ENCODE measurements at regions not wholly inside any gene's neighbourhood (a gene's known extent, or its start where the extent isn't known, plus 50 kb on each side); places are given as distances from the start of the nearest gene placed in this dataset.

DNA sequence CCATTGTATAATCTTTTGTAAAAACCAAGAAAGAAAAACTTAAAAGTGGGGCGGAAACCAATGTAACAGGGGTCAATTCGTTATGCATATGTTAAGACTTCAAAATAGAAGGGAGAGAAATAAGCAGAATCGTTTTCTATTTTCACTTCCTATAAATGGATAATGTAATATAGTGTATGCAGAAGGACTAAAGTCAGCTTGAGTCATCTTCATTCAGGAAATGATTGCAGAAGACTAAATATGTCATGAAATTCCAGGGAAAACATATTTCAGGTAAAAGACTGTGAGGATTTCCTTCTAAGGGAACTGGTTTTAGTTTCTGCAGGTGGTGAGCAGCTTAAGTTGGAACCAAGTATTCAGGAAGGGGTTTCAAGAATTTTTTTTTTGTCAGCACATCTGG is 753.3 kb downstream of the IRX1 start:
- no peak for DNase-seq

GRCh38 chr5:4356201-4356600 is 760.6 kb downstream of the IRX1 start:
- no peak for DNase-seq

DNA sequence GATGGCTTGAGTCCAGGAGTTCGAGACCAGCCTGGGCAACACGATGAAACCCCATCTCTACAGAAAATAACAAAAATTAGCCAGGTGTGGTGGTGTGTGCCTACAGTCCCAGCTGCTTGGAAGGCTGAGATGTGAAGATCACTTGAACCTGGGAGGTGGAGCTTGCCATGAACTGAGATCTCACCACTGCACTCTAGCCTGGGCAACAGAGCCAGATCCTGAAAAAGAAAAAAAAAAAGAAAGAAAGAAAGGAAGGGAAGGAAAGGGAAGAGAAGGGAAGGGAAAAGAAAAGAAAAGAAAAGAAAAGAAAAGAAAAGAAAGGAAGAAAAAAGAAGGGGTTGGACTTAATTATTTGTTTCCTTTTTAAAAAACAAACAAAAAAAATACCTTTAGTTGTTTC is 764.2 kb downstream of the IRX1 start:
- DNase-seq, result no peak

DNA sequence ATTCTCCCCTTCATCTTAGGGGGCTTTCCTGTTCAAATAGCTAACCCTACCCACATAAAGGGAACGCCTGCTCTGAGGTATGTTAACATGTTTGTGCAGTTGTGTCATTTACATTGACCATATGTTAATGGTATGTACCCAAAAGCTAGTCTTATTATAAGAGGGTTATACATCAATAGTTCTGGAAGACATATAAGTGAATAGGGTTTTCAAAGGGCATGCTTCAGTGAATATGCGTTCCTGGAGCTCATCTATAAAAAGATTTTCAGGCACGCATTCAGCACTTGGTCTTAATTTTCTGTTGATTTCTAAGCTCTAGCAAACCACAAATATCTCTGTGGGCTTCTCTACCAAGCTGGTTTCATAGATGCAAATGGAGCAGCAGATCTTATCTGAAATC is 766.1 kb downstream of the IRX1 start:
- no peak for DNase-seq

DNA sequence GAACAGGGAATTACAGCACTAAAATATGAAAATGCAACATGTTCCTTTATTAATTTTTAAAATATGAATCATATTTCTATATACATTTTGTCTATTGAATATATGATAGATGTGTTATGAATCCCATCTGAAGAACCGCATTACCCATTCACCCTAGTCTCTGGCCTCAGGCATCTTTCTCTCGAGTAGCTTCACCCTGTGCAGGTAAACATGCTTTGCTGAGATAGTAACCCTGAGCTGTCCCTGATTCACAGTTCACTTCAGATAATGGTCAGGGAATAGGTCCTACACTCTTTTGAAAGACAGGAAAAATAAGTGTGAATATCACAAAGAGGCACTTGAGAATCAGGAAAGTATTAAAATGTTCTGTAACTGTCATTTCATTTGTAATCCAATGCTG is 766.8 kb downstream of the IRX1 start:
- DNase-seq, result no peak

GRCh38 chr5:4363045-4363444 is 767.4 kb downstream of the IRX1 start:
- DNase-seq, result no peak

DNA sequence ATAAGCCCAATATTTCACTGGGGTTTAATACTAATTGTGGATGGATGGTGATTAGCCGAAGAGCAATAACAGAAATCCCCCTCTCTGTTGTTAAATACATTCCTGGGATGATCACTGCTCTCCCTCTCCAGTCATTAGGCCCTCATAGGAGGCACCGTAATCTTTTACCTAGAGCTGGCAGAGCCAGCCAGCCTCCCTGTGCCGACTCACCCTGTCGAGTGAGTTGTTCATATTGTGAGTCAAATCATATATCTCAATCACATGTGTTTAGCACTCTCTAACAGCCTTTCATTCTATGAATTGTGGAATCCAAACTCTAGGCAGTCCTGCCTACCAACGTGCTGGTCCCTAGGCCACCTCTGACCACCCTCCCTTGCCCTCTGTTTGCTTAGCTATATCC is 771.0 kb downstream of the IRX1 start:
- DNase-seq, result no peak

DNA sequence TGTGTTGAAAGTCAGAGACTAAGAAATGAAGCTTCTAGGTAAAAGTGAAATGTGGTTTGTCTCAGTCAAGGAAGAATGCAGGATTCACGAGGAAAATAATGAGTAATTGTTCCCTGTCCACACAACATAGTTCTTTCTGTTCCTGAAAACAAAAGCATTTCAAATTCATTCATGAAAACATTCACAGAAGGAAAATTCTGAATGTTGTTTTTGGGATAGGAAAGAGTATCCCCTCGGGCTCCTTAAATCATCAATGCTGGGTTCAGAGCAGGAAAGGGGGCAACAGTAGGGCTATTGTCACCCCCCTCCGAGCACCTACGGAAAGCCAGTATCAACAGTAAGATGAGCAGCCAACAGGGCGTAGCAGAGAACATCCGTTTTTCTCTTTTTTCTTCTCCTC is 769.9 kb upstream of the ADAMTS16 start:
- no peak for DNase-seq

- no peak for DNase-seq
Measured at GRCh38 chr5:4372481-4372880, 767.6 kb upstream of the ADAMTS16 start.

- DNase-seq, result no peak
Measured at GRCh38 chr5:4373051-4373820, 766.9 kb upstream of the ADAMTS16 start.

- DNase-seq, result no peak
Measured at GRCh38 chr5:4374866-4375265, 765.3 kb upstream of the ADAMTS16 start.

DNA sequence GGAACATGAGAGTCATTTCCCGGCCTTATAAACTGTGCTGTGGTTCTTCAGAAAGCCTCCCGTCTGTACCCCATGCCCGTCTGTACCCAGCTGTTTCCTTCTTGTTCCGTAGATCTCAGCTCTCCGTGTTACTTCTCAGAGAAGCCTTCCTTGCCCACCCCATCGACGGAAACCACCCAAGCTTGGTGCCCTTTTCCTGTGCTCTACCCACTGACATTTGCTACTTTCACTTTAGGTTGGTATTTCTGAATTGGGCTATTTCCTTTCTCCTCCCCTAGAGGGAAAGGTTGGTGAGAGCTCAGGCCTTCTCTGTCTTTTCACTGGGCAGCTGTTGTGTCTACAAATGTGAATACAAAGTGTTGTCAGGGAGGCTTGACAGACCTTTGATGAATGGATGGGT is 764.5 kb upstream of the ADAMTS16 start:
- no peak for DNase-seq

- no peak for DNase-seq
Measured at GRCh38 chr5:4383102-4383501, 757.0 kb upstream of the ADAMTS16 start.

GRCh38 chr5:4383518-4384198 is 756.5 kb upstream of the ADAMTS16 start:
- DNase-seq, result no peak

DNA sequence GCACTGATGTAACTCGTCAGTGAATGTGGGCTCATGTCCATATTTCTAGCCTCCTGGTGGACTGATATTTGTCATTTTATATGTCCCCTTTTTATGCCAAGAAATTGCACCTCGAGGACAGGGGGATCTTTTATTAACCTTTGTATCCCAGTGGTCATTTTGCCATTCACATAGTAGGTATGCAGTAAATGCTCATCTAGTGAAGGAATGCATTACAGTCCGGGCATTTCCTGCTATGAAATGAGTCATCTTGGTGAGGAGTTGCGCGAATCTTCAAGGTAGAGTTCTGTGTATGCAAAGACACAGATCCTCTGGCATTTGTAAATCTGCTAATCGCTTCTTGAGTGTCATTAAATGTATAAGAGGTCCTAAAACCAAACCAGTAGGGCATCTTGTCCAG is 755.5 kb upstream of the ADAMTS16 start:
- DNase-seq, result no peak

DNA sequence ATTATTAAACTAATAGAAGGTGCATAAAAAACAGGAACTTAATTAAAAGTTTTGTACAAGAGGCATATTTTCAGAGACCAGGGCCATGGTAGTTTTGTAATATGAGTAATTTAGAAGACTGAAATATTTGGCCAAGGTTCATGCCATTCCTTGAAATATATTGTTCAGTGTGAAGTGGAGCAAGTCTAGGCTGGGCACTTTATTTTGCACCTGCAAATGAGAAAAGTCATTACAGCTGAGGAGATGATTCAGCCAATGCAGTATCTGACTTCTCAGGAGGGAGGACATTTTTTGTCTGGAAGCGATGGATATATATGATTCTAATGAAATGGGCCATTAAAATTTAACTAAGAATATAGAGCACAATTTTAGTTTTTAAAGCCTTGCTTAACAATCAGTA is 754.0 kb upstream of the ADAMTS16 start:
- no peak for DNase-seq

- DNase-seq, result no peak
Measured at GRCh38 chr5:4387290-4387689, 752.8 kb upstream of the ADAMTS16 start.

DNA sequence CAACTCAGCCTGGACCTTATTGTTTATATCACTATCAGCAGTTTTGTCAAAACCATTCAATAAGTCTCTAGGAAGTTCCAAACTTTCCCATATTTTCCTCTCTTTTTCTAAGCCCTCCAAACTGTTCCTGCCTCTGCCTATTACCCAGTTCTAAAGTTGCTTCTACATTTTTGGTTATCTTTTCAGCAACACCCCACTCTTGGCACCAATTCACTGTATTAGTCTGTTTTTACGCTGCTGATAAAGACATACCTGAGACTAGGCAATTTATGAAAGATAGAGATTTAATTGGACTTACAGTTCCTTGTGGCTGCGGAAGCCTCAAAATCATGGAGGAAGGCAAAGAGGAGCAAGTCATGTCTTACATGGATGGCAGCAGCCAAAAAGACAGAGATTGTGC is 744.4 kb upstream of the ADAMTS16 start:
- no peak for DNase-seq

GRCh38 chr5:4405614-4406219 is 734.4 kb upstream of the ADAMTS16 start:
- no peak for DNase-seq

DNA sequence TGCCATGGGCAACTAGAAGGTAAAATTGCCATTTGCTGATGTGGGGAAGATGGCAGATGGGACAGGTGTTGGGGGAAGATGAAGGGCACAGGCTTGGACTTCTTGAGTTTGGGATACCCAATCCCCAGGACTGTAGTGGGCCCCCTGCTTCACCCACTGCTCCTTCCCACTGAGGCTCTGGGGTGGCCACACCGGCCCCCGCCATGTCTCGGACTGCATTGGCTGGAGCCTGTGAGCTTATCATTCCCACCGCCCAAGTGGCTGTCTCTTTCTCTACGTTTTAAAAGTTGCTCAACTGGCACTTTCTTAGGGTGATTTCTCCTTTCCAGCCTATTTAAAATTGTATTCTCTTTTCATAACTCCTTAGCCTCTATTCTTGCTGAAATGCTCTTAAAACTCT is 730.0 kb upstream of the ADAMTS16 start:
- DNase-seq, result no peak

DNA sequence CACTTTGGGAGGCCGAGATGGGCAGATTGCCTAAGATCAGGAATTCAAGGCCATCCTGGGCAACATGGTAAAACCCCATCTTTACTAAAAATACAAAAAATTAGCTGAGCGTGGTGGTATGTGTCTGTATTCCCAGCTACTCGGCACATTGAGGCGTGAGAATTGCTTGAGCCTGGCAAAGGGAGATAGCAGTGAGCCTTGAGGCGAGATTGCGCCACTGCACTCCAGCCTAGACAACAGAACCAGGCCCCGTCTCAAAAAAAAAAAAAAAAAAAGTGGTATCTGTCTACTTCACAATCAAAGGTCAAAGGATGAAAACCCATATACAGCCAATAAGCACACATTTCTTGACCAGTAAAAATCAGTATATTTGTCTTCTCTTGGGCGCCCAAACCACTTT is 728.5 kb upstream of the ADAMTS16 start:
- DNase-seq, result no peak

- no peak for DNase-seq
Measured at GRCh38 chr5:4413996-4414395, 726.1 kb upstream of the ADAMTS16 start.

DNA sequence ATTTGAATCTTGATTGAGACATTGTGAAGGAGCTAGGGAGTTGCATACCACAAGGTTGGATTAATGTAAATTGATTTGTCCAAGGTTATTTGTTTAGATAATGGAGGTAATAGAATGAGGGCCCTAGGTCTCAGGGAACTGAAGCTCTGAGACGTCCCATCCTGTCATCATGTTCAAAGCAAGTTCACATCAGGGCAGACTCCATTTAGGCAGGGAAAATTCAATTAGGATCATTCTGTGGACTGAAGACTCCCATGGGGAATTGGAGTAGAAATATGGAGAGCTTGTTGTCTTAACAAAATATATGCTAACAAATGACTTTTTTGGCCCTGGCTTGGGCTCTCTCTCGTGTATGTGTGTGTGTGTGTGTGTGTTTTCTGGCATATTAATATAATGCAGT is 722.0 kb upstream of the ADAMTS16 start:
- no peak for DNase-seq

DNA sequence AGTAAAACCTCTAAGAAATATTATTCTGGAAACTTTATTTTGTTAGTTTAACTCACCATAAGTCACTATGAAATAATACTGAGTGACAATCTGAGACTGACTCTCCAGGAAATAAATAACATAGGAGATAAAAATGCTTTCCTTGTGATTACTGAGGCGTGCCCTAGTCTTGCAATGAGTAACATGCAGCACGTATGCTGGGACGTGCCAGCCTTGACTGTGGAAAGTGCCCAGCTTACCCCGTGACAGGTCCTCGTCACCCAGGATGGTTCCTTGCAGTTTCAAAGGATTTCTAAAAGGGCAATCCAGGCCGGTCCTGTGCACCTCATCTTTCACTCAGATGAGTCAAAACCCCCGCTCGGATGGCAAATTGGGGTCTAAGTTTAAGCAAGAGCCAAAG is 720.8 kb upstream of the ADAMTS16 start:
- no peak for DNase-seq

All from CD4-positive, alpha-beta T cell treated with Interleukin-21 for 1 hour (primary cell).